Pancreas (tissue), 10 donors: ENCODE measurements at regions not wholly inside any gene's neighbourhood (a gene's known extent, or its start where the extent isn't known, plus 50 kb on each side); places are given as distances from the start of the nearest gene placed in this dataset.

ENCODE experiments used
- ATAC-seq, 4 donors: fragments of 200-7000 bp; cut with Tn5 transposase; one replicate each; pipeline versions ENCODE4 v1.8.0 to v1.9.1; 2020; ENCODE audit warnings: mild to moderate bottlenecking in 4 of 4, moderate library complexity in 4 of 4
- DNase-seq, 6 donors: peaks; one replicate each; pipeline ENCODE4 v3.0.0-alpha.2; 2020
- FAIRE-seq: peaks from 2 replicates; lab custom pipeline; 2012; peaks lifted over from hg19 to GRCh38; lab: Jason Lieb, UNC
- H3K27ac ChIP-seq, 4 donors: fragments of 200-600 bp; sonication (generic); 1 replicate in 3 of 4; 2 replicates in 1 of 4; pipeline versions ENCODE4 v1.5.0 to v1.8.0; 2020
- H3K27me3 ChIP-seq, 4 donors: fragments of 200-600 bp; one replicate each; pipeline ENCODE4 v1.8.0; 2021
- H3K36me3 ChIP-seq, 3 donors: fragments of 200-600 bp; sonication (generic) in 1 of 3; one replicate each; pipeline versions ENCODE4 v1.5.0 to v1.8.0; 2020 to 2021
- H3K4me1 ChIP-seq, 3 donors: fragments of 200-600 bp; one replicate each; pipeline ENCODE4 v1.8.0; 2021
- H3K4me3 ChIP-seq, 4 donors: fragments of 200-600 bp; sonication (generic) in 2 of 4; one replicate each; pipeline versions ENCODE4 v1.5.0 to v1.8.0; 2020 to 2021
- H3K9me3 ChIP-seq, 4 donors: fragments of 200-600 bp; one replicate each; pipeline ENCODE4 v1.8.0; 2021
- CTCF ChIP-seq, 4 donors: fragments of 200-600 bp; sonication (generic) in 3 of 4; IDR thresholded peaks; one replicate each; pipeline versions ENCODE4 v1.5.0 to v1.8.0; 2021; ENCODE audit warnings: antibody characterized with exemption in 4 of 4
- WGBS, 2 donors: extraction: QIAGEN DNeasy Blood & Tissue Kit; methylation state at CpG; one replicate each; pipeline ENCODE4 v1.1.7; 2013; 5-methylcytosine and 5-hydroxymethylcytosine counted together
- intact Hi-C, 3 donors: fragments of 100-400 bp; cut with DNase I; formaldehyde crosslinking; loops; one replicate each; pipeline versions ENCODE4 v1.11.1 to v1.14.2; 2022
- donor health status: healthy with polysubstance abuse.
- donor health status: DM: no; HTN: no; CAD: no; lungs with moderate emphysema.
- donor health status: DM: no; HTN: no; CAD: no.
- donor health status: control.
- donor health status: control.
- donor health status: Bipolar disorder and iron deficiency.
- donor health status: DM: yes; HTN: yes; CAD: no.
- donor health status: DM: no; HTN: no; CAD: no.
- donor health status: DM: no; HTN: no; CAD: no.
- donor health status: DM: yes; HTN: yes; CAD: no.

- intact Hi-C loops = no loop called here
- Histone ChIP-seq H3K4me1 (no peaks in the 10 kb centered on the region), H3K4me3 (no peak overlapping the region), H3K27ac (no peak overlapping the region), H3K36me3 (no peaks in the 10 kb centered on the region), H3K9me3 (no peaks in the 10 kb centered on the region), H3K27me3 (no peaks in the 10 kb centered on the region)
- FAIRE-seq = no peak
- no peak for ATAC-seq
- no peak for TF ChIP-seq CTCF (IDR thresholded peaks at IDR 0.05)
- DNase-seq = no peak
- 41 to 43% methylated on average over 2 of the region's 2 CpGs for WGBS, 2 donors
Observed at GRCh38 chr3:118208642-118209041, 826.0 kb downstream of the IGSF11 start.

GRCh38 chr3:118213892-118214291 lies 820.8 kb downstream of the IGSF11 start:
- Histone ChIP-seq H3K27ac (no peak overlapping the region), H3K36me3 (no peaks in the 10 kb centered on the region), H3K27me3 (no peaks in the 10 kb centered on the region), H3K9me3 (no peaks in the 10 kb centered on the region), H3K4me3 (no peak overlapping the region), H3K4me1 (no peaks in the 10 kb centered on the region)
- no peak for TF ChIP-seq CTCF (IDR thresholded peaks at IDR 0.05)
- intact Hi-C loops = no loop called here
- DNase-seq = no peak
- no peak for FAIRE-seq
- ATAC-seq = no peak

- no peak overlapping the region for H3K27ac ChIP-seq
- 41 to 43% methylated on average over 3 of the region's 3 CpGs for WGBS, 2 donors
- DNase-seq (no peak), ATAC-seq (no peak), FAIRE-seq (no peak)
- no peak for TF ChIP-seq CTCF (IDR thresholded peaks at IDR 0.05)
- H3K4me3 ChIP-seq = no peak overlapping the region
- no peaks in the 10 kb centered on the region for H3K9me3 ChIP-seq
- H3K4me1 ChIP-seq = no peaks in the 10 kb centered on the region
- H3K36me3 ChIP-seq = no peaks in the 10 kb centered on the region
- H3K27me3 ChIP-seq = no peaks in the 10 kb centered on the region
- intact Hi-C loops = no loop called here
Observed at GRCh38 chr3:118226206-118226605, 808.4 kb downstream of the IGSF11 start.

- no peak overlapping the region for H3K4me3 ChIP-seq
- TF ChIP-seq CTCF (IDR thresholded peaks at IDR 0.05) = no peak
- no peaks in the 10 kb centered on the region for H3K9me3 ChIP-seq
- DNase-seq = no peak
- 55 to 66% methylated on average over 2 of the region's 2 CpGs for WGBS, 2 donors
- no peaks in the 10 kb centered on the region for H3K27me3 ChIP-seq
- H3K4me1 ChIP-seq = no peaks in the 10 kb centered on the region
- H3K27ac ChIP-seq = no peak overlapping the region
- H3K36me3 ChIP-seq = no peaks in the 10 kb centered on the region
- no peak for ATAC-seq
- intact Hi-C loops = no loop called here
- no peak for FAIRE-seq
Observed at GRCh38 chr3:118227191-118227590, 807.5 kb downstream of the IGSF11 start.

- ATAC-seq = no peak
- no peak overlapping the region for H3K27ac ChIP-seq
- no peaks in the 10 kb centered on the region for H3K36me3 ChIP-seq
- H3K9me3 ChIP-seq = no peaks in the 10 kb centered on the region
- H3K4me1 ChIP-seq = no peaks in the 10 kb centered on the region
- no peaks in the 10 kb centered on the region for H3K27me3 ChIP-seq
- no peak overlapping the region for H3K4me3 ChIP-seq
- intact Hi-C loops = no loop called here
- 51 to 52% methylated on average over 1 of the region's 1 CpG for WGBS, 2 donors
- no peak for DNase-seq
- no peak for FAIRE-seq
- TF ChIP-seq CTCF (IDR thresholded peaks at IDR 0.05) = no peak
Observed at GRCh38 chr3:118228151-118228550, 806.5 kb downstream of the IGSF11 start.
